GM13977 (cell line): ENCODE measurements at regions not wholly inside any gene's neighbourhood (a gene's known extent, or its start where the extent isn't known, plus 50 kb on each side); places are given as distances from the start of the nearest gene placed in this dataset.

ENCODE experiments used
- DNase-seq: peaks from one replicate; pipeline ENCODE4 v3.0.0; 2012; ENCODE audit warnings: low spot score
- in situ Hi-C: fragments of 300-500 bp; cut with MboI; formaldehyde crosslinking; loops from one replicate; pipeline ENCODE4 v1.12.0; 2022; ENCODE audit warnings: low sequenced_read_pairs, low pct_unique_long_range_greater_than_20kb, mixed read lengths, inconsistent platforms; ENCODE audit not compliant: unreplicated experiment
- TF ChIP-seq, protein P1 (sequence below): IDR thresholded peaks from 2 replicates; pipeline ENCODE4 v1.5.1; 2012; ENCODE audit warnings: mild to moderate bottlenecking, control low read depth; ENCODE audit not compliant: insufficient read depth; ENCODE audit errors: extremely low read depth, missing control alignments

GRCh38 chr7:85306115-85306514 is 119.3 kb upstream of the SEMA3D start:
- in situ Hi-C loops: no loop called here
- TF ChIP-seq, protein P1, sequence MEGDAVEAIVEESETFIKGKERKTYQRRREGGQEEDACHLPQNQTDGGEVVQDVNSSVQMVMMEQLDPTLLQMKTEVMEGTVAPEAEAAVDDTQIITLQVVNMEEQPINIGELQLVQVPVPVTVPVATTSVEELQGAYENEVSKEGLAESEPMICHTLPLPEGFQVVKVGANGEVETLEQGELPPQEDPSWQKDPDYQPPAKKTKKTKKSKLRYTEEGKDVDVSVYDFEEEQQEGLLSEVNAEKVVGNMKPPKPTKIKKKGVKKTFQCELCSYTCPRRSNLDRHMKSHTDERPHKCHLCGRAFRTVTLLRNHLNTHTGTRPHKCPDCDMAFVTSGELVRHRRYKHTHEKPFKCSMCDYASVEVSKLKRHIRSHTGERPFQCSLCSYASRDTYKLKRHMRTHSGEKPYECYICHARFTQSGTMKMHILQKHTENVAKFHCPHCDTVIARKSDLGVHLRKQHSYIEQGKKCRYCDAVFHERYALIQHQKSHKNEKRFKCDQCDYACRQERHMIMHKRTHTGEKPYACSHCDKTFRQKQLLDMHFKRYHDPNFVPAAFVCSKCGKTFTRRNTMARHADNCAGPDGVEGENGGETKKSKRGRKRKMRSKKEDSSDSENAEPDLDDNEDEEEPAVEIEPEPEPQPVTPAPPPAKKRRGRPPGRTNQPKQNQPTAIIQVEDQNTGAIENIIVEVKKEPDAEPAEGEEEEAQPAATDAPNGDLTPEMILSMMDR: no peak

DNA sequence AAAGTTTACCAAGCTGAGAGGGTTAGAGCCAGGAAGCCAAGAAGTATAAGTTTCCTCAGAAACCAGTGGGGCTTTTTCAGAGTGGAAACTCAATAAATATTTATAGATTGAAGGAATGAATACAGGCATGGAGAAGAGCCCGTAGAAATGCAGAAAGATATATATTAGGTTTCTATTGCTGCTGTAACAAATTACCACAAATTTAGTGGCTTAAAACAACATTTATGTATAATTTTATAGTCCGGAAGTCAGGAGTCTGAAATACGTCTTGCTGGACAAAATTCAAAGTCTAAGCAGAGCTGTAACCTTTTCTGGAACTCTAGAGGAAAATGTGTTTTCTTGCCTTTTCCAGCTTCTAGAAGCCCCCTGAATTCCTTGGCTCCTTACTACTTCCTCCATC is 107.3 kb upstream of the SEMA3D start:
- in situ Hi-C loops: no loop called here
- DNase-seq: no peak
- TF ChIP-seq, protein P1: no peak

More at GRCh38 chr7:85306115-85306514, 119.3 kb upstream of the SEMA3D start:
- DNase-seq: no peak

DNA sequence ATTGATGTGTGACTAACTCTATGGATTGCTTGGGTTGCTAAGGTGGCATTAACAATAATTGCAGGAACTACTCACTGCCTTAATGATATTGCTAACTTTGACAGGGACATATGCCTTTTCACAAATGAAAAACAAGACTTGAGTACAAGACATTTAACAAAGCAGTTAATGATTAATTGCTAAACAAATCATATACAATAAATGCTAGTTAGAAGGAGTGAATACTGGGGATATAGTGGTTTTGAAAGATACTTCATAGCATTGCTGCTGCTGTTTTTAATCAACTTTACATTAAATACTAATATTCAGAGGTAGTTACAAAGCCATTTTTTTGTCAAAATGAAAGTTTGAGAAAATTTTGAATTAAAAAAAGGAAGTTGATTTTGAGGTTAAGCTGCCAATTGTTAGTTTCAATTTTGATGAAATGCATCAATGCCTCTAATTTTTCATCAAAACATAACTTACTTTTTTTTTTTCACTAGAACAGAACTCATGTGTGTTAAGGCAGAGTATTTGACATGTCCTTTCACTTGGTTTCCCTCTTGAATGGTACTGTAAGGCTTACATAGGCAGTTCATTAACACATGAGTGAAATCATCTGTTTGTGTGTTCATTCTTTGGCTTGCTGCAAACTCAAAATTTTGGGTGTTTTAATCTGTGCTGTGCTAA is 106.2 kb upstream of the SEMA3D start:
- in situ Hi-C loops: no loop called here
- TF ChIP-seq, protein P1: no peak
- no peak for DNase-seq

DNA sequence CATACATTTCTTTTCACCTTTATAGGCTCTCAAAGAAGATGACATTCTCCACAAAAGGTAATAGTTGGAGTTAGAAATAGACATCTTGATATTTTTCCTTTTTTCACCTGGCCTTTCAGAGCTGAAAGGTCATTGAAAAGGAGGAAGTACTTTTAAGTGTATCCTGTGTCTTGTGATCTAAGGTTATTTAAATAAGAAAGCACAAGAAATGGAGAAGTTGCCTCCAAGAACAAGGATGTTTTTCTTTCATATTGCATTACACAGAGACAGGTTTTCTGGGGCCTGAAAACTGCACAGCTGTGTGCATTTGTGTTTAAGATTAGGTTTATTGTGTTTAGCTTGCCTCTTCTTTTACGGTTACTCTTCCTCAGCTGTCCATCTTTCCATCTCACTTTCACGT is 103.4 kb upstream of the SEMA3D start:
- no peak for DNase-seq
- TF ChIP-seq, protein P1: no peak
- in situ Hi-C loops: no loop called here

GRCh38 chr7:85289279-85289678 is 102.4 kb upstream of the SEMA3D start:
- in situ Hi-C loops: no loop called here
- TF ChIP-seq, protein P1: no peak
- DNase-seq: no peak

GRCh38 chr7:85287106-85287825 is 100.4 kb upstream of the SEMA3D start:
- TF ChIP-seq, protein P1: no peak
- DNase-seq: no peak
- in situ Hi-C loops: no loop called here
